WTC11 (cell line): ENCODE measurements at regions not wholly inside any gene's neighbourhood (a gene's known extent, or its start where the extent isn't known, plus 50 kb on each side); places are given as distances from the start of the nearest gene placed in this dataset.

Source experiments
- ATAC-seq: fragments of 200-7000 bp; cut with Tn5 transposase; 2 replicates; pipeline ENCODE4 v1.10.0; 2021; ENCODE audit warnings: mild to moderate bottlenecking, moderate library complexity
- CTCF ChIA-PET: fragments of 300-600 bp; sonication (Branson Sonifier 250); formaldehyde crosslinking; loops from one replicate; lab custom pipeline; 2021; ENCODE audit warnings: antibody characterized with exemption; lab: Charles Lee
- POLR2A ChIA-PET: fragments of 350-600 bp; sonication (Branson Sonifier 250); formaldehyde crosslinking; loops from one replicate; lab custom pipeline; 2021; ENCODE audit warnings: antibody characterized with exemption; lab: Charles Lee
- DNase-seq: peaks from one replicate; pipeline ENCODE4 v3.0.0; 2021; ENCODE audit warnings: low spot score
- H3K27ac Mint-ChIP-seq: 2 replicates; pipeline ENCODE4 v1.8.0; 2021; ENCODE audit warnings: mixed read lengths
- H3K27me3 Mint-ChIP-seq: 2 replicates; pipeline ENCODE4 v1.8.0; 2021; ENCODE audit warnings: low read depth, mild to moderate bottlenecking, moderate library complexity, mixed read lengths
- H3K36me3 Mint-ChIP-seq: 2 replicates; pipeline ENCODE4 v1.8.0; 2021; ENCODE audit warnings: mixed read lengths
- H3K4me1 Mint-ChIP-seq: 2 replicates; pipeline ENCODE4 v1.8.0; 2022; ENCODE audit warnings: mixed read lengths
- H3K4me3 Mint-ChIP-seq: 2 replicates; pipeline ENCODE4 v1.8.0; 2021; ENCODE audit warnings: mild to moderate bottlenecking, moderate library complexity, mixed read lengths
- H3K9me3 Mint-ChIP-seq: 2 replicates; pipeline ENCODE4 v1.8.0; 2021; ENCODE audit warnings: mixed read lengths
- AR ChIP-seq: fragments of 250-450 bp; sonication (Bioruptor Pico); IDR thresholded peaks from 2 replicates; pipeline ENCODE4 v1.9.0; 2021; ENCODE audit warnings: mild to moderate bottlenecking
- CREB1 ChIP-seq: sonication (generic); formaldehyde crosslinking; IDR thresholded peaks from 2 replicates; pipeline ENCODE4 v1.8.0; 2023; ENCODE audit warnings: mild to moderate bottlenecking, missing genetic modification reagents
- CTCF ChIP-seq: fragments of 200-600 bp; IDR thresholded peaks from 2 replicates; pipeline ENCODE4 v1.8.0; 2022; ENCODE audit warnings: antibody characterized with exemption
- E2F1 ChIP-seq: sonication (generic); formaldehyde crosslinking; IDR thresholded peaks from 2 replicates; pipeline ENCODE4 v1.8.0; 2022; ENCODE audit warnings: mild to moderate bottlenecking, missing genetic modification reagents
- ELF4 ChIP-seq: sonication (generic); formaldehyde crosslinking; IDR thresholded peaks from 2 replicates; pipeline ENCODE4 v1.8.1; 2022; ENCODE audit warnings: low read depth, mild to moderate bottlenecking, moderate library complexity, missing genetic modification reagents
- EMX1 ChIP-seq: fragments of 250-450 bp; sonication (Bioruptor Pico); IDR thresholded peaks from 2 replicates; pipeline ENCODE4 v1.8.0; 2021; ENCODE audit warnings: mild to moderate bottlenecking
- GABPB1 ChIP-seq: sonication (generic); formaldehyde crosslinking; IDR thresholded peaks from 2 replicates; pipeline ENCODE4 v1.8.1; 2023; ENCODE audit warnings: mild to moderate bottlenecking, missing genetic modification reagents
- GRHL2 ChIP-seq: fragments of 250-450 bp; sonication (Bioruptor Pico); IDR thresholded peaks from 2 replicates; pipeline ENCODE4 v1.8.0; 2022; ENCODE audit warnings: mild to moderate bottlenecking, moderate library complexity; ENCODE audit not compliant: insufficient replicate concordance, severe bottlenecking
- HMGA2 ChIP-seq: fragments of 250-450 bp; sonication (Bioruptor Pico); IDR thresholded peaks from 2 replicates; pipeline ENCODE4 v1.4.0; 2021; ENCODE audit warnings: mild to moderate bottlenecking, moderate library complexity
- HMGXB4 ChIP-seq: sonication (generic); formaldehyde crosslinking; IDR thresholded peaks from 2 replicates; pipeline ENCODE4 v1.8.1; 2023; ENCODE audit warnings: mild to moderate bottlenecking, moderate library complexity, missing genetic modification reagents
- NR1H2 ChIP-seq: sonication (generic); formaldehyde crosslinking; IDR thresholded peaks from 2 replicates; pipeline ENCODE4 v1.9.0; 2021; ENCODE audit warnings: mild to moderate bottlenecking, moderate library complexity, missing genetic modification reagents
- PRRX2 ChIP-seq: fragments of 250-450 bp; sonication (Bioruptor Pico); IDR thresholded peaks from 2 replicates; pipeline ENCODE4 v1.8.0; 2021; ENCODE audit warnings: mild to moderate bottlenecking
- RORB ChIP-seq: fragments of 250-450 bp; sonication (Bioruptor Pico); IDR thresholded peaks from 2 replicates; pipeline ENCODE4 v1.9.0; 2021; ENCODE audit warnings: mild to moderate bottlenecking
- SMAD3 ChIP-seq: sonication (generic); formaldehyde crosslinking; IDR thresholded peaks from 2 replicates; pipeline ENCODE4 v1.8.0; 2022; ENCODE audit warnings: missing genetic modification reagents, mild to moderate bottlenecking, borderline replicate concordance
- TEAD1 ChIP-seq: sonication (generic); formaldehyde crosslinking; IDR thresholded peaks from 2 replicates; pipeline ENCODE4 v1.8.0; 2022; ENCODE audit warnings: mild to moderate bottlenecking, missing genetic modification reagents
- TEAD4 ChIP-seq: sonication (generic); formaldehyde crosslinking; IDR thresholded peaks from 2 replicates; pipeline ENCODE4 v1.8.0; 2022; ENCODE audit warnings: mild to moderate bottlenecking, missing genetic modification reagents
- TP53 ChIP-seq: sonication (generic); formaldehyde crosslinking; IDR thresholded peaks from 2 replicates; pipeline ENCODE4 v1.8.1; 2023; ENCODE audit warnings: mild to moderate bottlenecking, missing genetic modification reagents
- USF1 ChIP-seq: sonication (generic); formaldehyde crosslinking; IDR thresholded peaks from 2 replicates; pipeline ENCODE4 v1.8.0; 2022; ENCODE audit warnings: mild to moderate bottlenecking, missing genetic modification reagents
- ZNF138 ChIP-seq: sonication (generic); formaldehyde crosslinking; conservative IDR thresholded peaks from 2 replicates; pipeline ENCODE4 v1.8.1; 2022; ENCODE audit warnings: mild to moderate bottlenecking, moderate library complexity, missing genetic modification reagents
- ZNF263 ChIP-seq: sonication (generic); formaldehyde crosslinking; IDR thresholded peaks from 2 replicates; pipeline ENCODE4 v1.8.1; 2022; ENCODE audit warnings: low read depth, mild to moderate bottlenecking, moderate library complexity, missing genetic modification reagents
- ZNF396 ChIP-seq: fragments of 250-450 bp; sonication (Bioruptor Pico); IDR thresholded peaks from 2 replicates; pipeline ENCODE4 v1.8.0; 2021; ENCODE audit warnings: mild to moderate bottlenecking, moderate library complexity, borderline replicate concordance
- ZNF425 ChIP-seq: fragments of 250-450 bp; sonication (Bioruptor Pico); conservative IDR thresholded peaks from 2 replicates; pipeline ENCODE4 v1.9.0; 2021; ENCODE audit warnings: mild to moderate bottlenecking
- ZNF512 ChIP-seq: sonication (generic); formaldehyde crosslinking; IDR thresholded peaks from 2 replicates; pipeline ENCODE4 v1.8.1; 2022; ENCODE audit warnings: missing genetic modification reagents, borderline replicate concordance

GRCh38 chr10:43959364-43960134 is 310.9 kb upstream of the ZNF32 start:
- CTCF ChIA-PET, result no interaction called here
- H3K27me3 Mint-ChIP-seq, result peaks cover 4% of the 10 kb centered on the region
- H3K36me3 Mint-ChIP-seq, result no peaks in the 10 kb centered on the region
- TF ChIP-seq CTCF (no peak), NR1H2 (CRISPR knock-in tag) (no peak), HMGXB4 (CRISPR knock-in tag) (no peak), TP53 (CRISPR knock-in tag) (no peak), CREB1 (CRISPR knock-in tag) (no peak), AR (CRISPR knock-in tag) (no peak), ELF4 (no peak), TEAD1 (CRISPR knock-in tag) (no peak), ZNF263 (CRISPR knock-in tag) (no peak), ZNF138 (CRISPR knock-in tag) (no peak), USF1 (CRISPR knock-in tag) (no peak), EMX1 (no peak), ZNF512 (CRISPR knock-in tag) (no peak), GABPB1 (no peak), ZNF396 (CRISPR knock-in tag) (no peak), RORB (CRISPR knock-in tag) (no peak)
- TF ChIP-seq, all 79 proteins: peak for 0
- Mint-ChIP-seq H3K4me3 (no peak overlapping the region), H3K9me3 (0 out of 2 replicates have a peak, but pooled peaks cover 3% of the 10 kb centered on the region), H3K4me1 (peaks cover 15% of the 10 kb centered on the region), H3K27ac (no peak overlapping the region)
- DNase-seq (no peak), ATAC-seq (no peak)
- POLR2A ChIA-PET, result no interaction called here

- no peaks in the 10 kb centered on the region for H3K36me3 Mint-ChIP-seq
- ATAC-seq (no peak), DNase-seq (no peak)
- H3K27me3 Mint-ChIP-seq, result peaks cover 4% of the 10 kb centered on the region
- POLR2A ChIA-PET, result no interaction called here
- CTCF ChIA-PET, result no interaction called here
- H3K4me1 Mint-ChIP-seq, result peaks cover 20% of the 10 kb centered on the region
- H3K4me3 Mint-ChIP-seq, result no peak overlapping the region
- H3K9me3 Mint-ChIP-seq, result peaks cover 7% of the 10 kb centered on the region; the same call in 1 of the 2 replicates
- no peak overlapping the region for H3K27ac Mint-ChIP-seq
- TF ChIP-seq ZNF425 (CRISPR knock-in tag), result no peak
- TF ChIP-seq GRHL2, result no peak
- no peak for TF ChIP-seq HMGA2
- no peak for TF ChIP-seq PRRX2 (CRISPR knock-in tag)
- no peak for TF ChIP-seq TEAD4 (CRISPR knock-in tag)
- no peak for TF ChIP-seq SMAD3
- no peak for TF ChIP-seq E2F1 (CRISPR knock-in tag)
Measured at GRCh38 chr10:43958964-43959363, 310.3 kb upstream of the ZNF32 start.
